NB4 (cell line): ENCODE measurements at regions not wholly inside any gene's neighbourhood (a gene's known extent, or its start where the extent isn't known, plus 50 kb on each side); places are given as distances from the start of the nearest gene placed in this dataset.

Experiments used
- MYC ChIP-seq: IDR thresholded peaks from 2 replicates; pipeline ENCODE4 v1.6.1; 2011; ENCODE audit warnings: low read depth, low read length
- POLR2A ChIP-seq: IDR thresholded peaks from 2 replicates; pipeline ENCODE4 v1.6.1; 2011; ENCODE audit warnings: mild to moderate bottlenecking; ENCODE audit not compliant: insufficient read length; ENCODE audit errors: extremely low read depth
- TF ChIP-seq, protein P1 (sequence below): IDR thresholded peaks from one replicate; pipeline ENCODE4 v1.5.1; 2012; ENCODE audit warnings: low read depth, low read length
- TF ChIP-seq, protein P2 (sequence below): IDR thresholded peaks from 2 replicates; pipeline ENCODE4 v1.6.1; 2011; ENCODE audit warnings: low read depth, low read length

DNA sequence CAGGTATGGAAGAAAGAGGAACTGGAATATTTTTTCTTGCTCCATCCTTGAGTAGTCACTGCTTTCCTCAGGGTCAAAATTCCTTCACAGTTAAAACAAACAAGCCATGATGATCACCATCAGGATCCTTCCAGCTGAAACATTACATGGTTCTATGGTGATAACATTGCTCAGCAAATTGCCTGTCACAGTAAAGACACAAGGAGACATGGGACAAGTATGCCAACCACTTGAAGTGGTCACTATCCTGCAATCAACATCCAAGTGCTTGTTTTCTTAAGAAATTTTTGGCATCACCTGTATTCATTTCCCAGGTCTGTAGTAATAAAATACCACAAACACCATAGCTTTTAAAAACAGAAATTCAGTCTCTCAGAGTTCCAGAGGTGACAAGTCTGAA lies 662.2 kb downstream of the CDH8 start:
- TF ChIP-seq, protein P1, sequence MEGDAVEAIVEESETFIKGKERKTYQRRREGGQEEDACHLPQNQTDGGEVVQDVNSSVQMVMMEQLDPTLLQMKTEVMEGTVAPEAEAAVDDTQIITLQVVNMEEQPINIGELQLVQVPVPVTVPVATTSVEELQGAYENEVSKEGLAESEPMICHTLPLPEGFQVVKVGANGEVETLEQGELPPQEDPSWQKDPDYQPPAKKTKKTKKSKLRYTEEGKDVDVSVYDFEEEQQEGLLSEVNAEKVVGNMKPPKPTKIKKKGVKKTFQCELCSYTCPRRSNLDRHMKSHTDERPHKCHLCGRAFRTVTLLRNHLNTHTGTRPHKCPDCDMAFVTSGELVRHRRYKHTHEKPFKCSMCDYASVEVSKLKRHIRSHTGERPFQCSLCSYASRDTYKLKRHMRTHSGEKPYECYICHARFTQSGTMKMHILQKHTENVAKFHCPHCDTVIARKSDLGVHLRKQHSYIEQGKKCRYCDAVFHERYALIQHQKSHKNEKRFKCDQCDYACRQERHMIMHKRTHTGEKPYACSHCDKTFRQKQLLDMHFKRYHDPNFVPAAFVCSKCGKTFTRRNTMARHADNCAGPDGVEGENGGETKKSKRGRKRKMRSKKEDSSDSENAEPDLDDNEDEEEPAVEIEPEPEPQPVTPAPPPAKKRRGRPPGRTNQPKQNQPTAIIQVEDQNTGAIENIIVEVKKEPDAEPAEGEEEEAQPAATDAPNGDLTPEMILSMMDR, result no peak
- TF ChIP-seq, protein P2, sequence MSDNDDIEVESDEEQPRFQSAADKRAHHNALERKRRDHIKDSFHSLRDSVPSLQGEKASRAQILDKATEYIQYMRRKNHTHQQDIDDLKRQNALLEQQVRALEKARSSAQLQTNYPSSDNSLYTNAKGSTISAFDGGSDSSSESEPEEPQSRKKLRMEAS, result no peak
- TF ChIP-seq POLR2A (no peak), MYC (no peak)
